ENCODE measurements at regions not wholly inside any gene's neighbourhood (a gene's known extent, or its start where the extent isn't known, plus 50 kb on each side); places are given as distances from the start of the nearest gene placed in this dataset.
"Not testable (repeated sequence)": the region's sequence is repeated elsewhere in the genome, so short reads cannot be mapped to it uniquely, and the experiment has no call there.

- DNase-seq (ENCODE audit: low read depth in 2 of 2) = no peak
Measured at GRCh38 chr1:14137411-14138134, 437.6 kb downstream of the PRDM2 start.

- DNase-seq (ENCODE audit: low read depth in 2 of 2) = no peak
Measured at GRCh38 chr1:14138135-14138506, 438.1 kb downstream of the PRDM2 start.

GRCh38 chr1:14138687-14139086 lies 438.7 kb downstream of the PRDM2 start:
- no peak for DNase-seq (ENCODE audit: low read depth in 2 of 2)

- no peak for DNase-seq (ENCODE audit: low read depth in 2 of 2)
Measured at GRCh38 chr1:14140831-14141401, 440.9 kb downstream of the PRDM2 start.

GRCh38 chr1:14141656-14142055 lies 441.7 kb downstream of the PRDM2 start:
- no peak for DNase-seq (ENCODE audit: low read depth in 2 of 2)

- DNase-seq (ENCODE audit: low read depth in 2 of 2) = no peak
Measured at GRCh38 chr1:14142397-14143100, 442.6 kb downstream of the PRDM2 start.

- DNase-seq (ENCODE audit: low read depth in 2 of 2) = no peak
Measured at GRCh38 chr1:14143777-14144176, 443.8 kb downstream of the PRDM2 start.

GRCh38 chr1:14148526-14148925 lies 448.5 kb downstream of the PRDM2 start:
- DNase-seq (ENCODE audit: low read depth in 2 of 2) = no peak

GRCh38 chr1:14149431-14149830 lies 449.1 kb upstream of the KAZN start:
- no peak for DNase-seq (ENCODE audit: low read depth in 2 of 2)

GRCh38 chr1:14156543-14156942 lies 441.9 kb upstream of the KAZN start:
- DNase-seq (ENCODE audit: low read depth in 2 of 2) = no peak

- DNase-seq (ENCODE audit: low read depth in 2 of 2) = no peak
Measured at GRCh38 chr1:14160781-14161180, 437.7 kb upstream of the KAZN start.

GRCh38 chr1:14163246-14163645 lies 435.2 kb upstream of the KAZN start:
- no peak for DNase-seq (ENCODE audit: low read depth in 2 of 2)

- no peak for DNase-seq (ENCODE audit: low read depth in 2 of 2)
Measured at GRCh38 chr1:14165371-14165801, 433.1 kb upstream of the KAZN start.

- no peak for DNase-seq (ENCODE audit: low read depth in 2 of 2)
Measured at GRCh38 chr1:14167884-14168283, 430.6 kb upstream of the KAZN start.

GRCh38 chr1:14168326-14169063 lies 430.0 kb upstream of the KAZN start:
- no peak for DNase-seq (ENCODE audit: low read depth in 2 of 2)

GRCh38 chr1:14173598-14173997 lies 424.9 kb upstream of the KAZN start:
- DNase-seq (ENCODE audit: low read depth in 2 of 2) = no peak

- not testable (repeated sequence) for DNase-seq (ENCODE audit: low read depth in 2 of 2)
Measured at GRCh38 chr1:14177866-14178265, 420.6 kb upstream of the KAZN start.

GRCh38 chr1:14180738-14181137 lies 417.7 kb upstream of the KAZN start:
- no peak for DNase-seq (ENCODE audit: low read depth in 2 of 2)

- DNase-seq (ENCODE audit: low read depth in 2 of 2) = no peak
Measured at GRCh38 chr1:14181191-14181795, 417.2 kb upstream of the KAZN start.

- DNase-seq (ENCODE audit: low read depth in 2 of 2) = no peak
Measured at GRCh38 chr1:14182856-14183255, 415.6 kb upstream of the KAZN start.

- no peak for DNase-seq (ENCODE audit: low read depth in 2 of 2)
Measured at GRCh38 chr1:14183329-14183728, 415.2 kb upstream of the KAZN start.

- no peak for DNase-seq (ENCODE audit: low read depth in 2 of 2)
Measured at GRCh38 chr1:14184454-14184853, 414.0 kb upstream of the KAZN start.

Data from stimulated activated CD8-positive, alpha-beta memory T cell treated with anti-CD3 and anti-CD28 coated beads, Interleukin-2, amount 100 ng/mL, for 1 hour (primary cell).